C4-2B (cell line): ENCODE measurements at regions not wholly inside any gene's neighbourhood (a gene's known extent, or its start where the extent isn't known, plus 50 kb on each side); places are given as distances from the start of the nearest gene placed in this dataset.

Experiments
- H3K27ac ChIP-seq: fragments of 450-650 bp; 2 replicates; pipeline ENCODE4 v1.5.1; 2017
- ZFX ChIP-seq: fragments of 450-650 bp; IDR thresholded peaks from 2 replicates; pipeline ENCODE4 v1.6.1; 2017
- TF ChIP-seq, protein P1 (sequence below): fragments of 450-650 bp; conservative IDR thresholded peaks from 2 replicates; pipeline ENCODE4 v1.5.1; 2017; ENCODE audit warnings: mild to moderate bottlenecking

DNA sequence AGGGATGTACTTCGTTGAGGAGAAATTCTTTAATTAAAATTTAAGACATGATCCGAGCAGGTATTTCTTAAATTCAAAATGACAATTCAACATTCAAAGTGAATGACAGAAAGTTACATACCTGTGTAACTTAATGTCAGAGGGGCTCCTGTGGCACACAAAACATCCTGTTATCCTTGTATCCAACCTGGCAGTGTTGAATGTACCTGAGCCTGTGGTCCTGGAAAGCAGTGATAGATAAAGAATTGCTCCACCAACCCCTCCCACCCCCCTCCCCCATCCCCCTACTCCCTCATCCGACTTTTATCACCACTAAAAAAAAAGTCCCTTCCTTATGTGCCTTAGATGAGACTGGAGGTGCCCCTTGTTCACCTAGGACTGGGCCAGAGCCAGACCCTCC is 119.4 kb upstream of the ADCY1 start:
- TF ChIP-seq ZFX = no peak
- H3K27ac ChIP-seq = no peak overlapping the region

DNA sequence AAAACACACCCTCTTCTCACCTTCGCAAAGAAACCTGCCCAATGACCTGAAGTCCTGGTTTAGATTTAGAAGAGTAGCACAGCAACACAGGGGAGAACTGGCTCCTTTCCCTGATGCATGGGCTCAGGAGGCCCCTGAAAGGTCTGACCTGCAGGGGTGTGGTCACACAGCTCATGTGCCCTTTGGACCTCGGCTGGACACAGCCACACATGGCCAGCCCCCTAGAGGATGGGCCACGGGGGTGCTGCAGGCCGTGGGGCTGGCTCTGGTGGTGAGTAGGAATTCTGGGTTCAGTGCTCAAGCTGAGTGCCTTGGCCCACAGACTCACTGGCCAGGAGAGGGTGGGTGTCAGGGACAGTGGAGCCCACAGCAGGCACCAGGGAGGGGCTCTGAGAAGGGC is 118.5 kb upstream of the ADCY1 start:
- TF ChIP-seq ZFX = no peak
- TF ChIP-seq, protein P1, sequence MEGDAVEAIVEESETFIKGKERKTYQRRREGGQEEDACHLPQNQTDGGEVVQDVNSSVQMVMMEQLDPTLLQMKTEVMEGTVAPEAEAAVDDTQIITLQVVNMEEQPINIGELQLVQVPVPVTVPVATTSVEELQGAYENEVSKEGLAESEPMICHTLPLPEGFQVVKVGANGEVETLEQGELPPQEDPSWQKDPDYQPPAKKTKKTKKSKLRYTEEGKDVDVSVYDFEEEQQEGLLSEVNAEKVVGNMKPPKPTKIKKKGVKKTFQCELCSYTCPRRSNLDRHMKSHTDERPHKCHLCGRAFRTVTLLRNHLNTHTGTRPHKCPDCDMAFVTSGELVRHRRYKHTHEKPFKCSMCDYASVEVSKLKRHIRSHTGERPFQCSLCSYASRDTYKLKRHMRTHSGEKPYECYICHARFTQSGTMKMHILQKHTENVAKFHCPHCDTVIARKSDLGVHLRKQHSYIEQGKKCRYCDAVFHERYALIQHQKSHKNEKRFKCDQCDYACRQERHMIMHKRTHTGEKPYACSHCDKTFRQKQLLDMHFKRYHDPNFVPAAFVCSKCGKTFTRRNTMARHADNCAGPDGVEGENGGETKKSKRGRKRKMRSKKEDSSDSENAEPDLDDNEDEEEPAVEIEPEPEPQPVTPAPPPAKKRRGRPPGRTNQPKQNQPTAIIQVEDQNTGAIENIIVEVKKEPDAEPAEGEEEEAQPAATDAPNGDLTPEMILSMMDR = no peak
- no peak overlapping the region for H3K27ac ChIP-seq

DNA sequence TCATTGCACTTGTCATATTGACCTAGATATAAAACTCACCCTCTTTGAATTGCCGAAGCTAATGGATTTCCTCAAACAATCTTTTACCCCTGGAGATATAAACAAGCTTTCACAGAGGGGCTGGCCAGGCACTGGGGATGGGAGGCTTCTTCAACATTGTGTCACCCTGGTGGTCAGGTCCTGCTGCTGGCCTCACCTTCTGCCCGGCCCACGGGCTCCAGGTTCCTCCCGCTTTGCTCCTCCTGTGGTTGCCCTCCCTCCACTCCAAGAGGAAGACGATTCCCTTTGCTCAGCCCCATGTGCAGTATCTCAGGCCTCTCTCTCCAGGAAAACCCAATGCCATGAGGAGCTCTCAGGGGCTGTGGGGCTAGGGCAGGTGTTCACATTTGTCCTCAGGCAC is 118.1 kb upstream of the ADCY1 start:
- no peak for TF ChIP-seq ZFX
- TF ChIP-seq, protein P1 = no peak
- H3K27ac ChIP-seq = no peak overlapping the region

DNA sequence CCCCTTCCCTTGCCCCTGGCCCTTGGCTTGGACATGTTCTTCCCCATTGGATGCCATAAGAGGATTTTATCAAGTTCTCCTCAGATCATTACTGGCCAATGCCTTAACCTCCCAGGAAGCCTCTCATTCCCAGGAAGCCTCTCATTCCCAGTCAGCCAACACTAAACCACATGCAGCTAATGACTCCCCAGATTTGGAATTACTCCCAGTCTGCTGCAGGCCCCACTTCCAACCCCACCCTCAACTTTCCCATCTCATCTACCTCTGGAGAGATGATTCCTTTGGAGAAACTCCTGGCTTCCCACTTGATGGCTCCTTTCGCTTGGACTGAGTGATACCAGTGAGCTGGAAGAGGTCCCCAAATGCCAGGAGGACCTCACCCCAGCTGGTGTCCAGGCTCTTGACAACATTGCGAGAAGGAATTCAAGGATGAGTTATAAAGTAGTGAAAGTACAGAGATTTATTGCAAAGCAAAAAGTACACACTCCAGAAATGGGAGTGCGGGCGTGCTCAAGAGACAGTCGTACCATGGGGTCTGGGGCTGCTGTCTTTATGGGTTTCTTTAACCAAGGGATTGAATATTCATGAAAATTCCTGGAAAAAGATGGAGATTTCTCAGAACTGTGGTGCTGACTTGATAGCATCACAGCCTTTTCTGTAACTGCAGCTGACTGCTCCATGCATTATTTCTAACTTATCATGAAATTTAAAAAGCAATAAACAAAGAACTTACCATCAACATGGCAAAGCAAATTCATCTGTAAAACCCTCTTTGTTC is 117.2 kb upstream of the ADCY1 start:
- H3K27ac ChIP-seq = no peak overlapping the region
- TF ChIP-seq, protein P1 = no peak
- TF ChIP-seq ZFX = no peak

DNA sequence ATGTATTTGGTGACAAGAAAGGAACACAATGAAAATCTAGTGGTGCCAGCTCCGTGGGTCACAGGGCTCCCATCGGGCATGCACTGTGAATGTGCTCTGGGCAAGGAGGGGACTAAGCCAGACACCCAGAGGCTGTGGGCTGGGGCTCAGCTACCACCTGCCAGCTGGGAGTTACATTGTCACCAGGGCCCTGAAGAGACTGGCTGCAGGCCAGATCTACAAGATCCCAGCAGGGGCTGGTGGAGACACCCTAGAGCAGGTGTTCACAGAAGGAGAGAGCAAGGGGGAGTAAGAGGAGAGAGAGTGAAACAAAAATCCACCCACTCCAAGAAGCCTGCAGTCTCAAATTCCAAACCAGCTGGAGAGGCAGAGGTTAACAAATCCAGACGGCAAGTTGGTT is 116.6 kb upstream of the ADCY1 start:
- TF ChIP-seq, protein P1 = no peak
- TF ChIP-seq ZFX = no peak
- no peak overlapping the region for H3K27ac ChIP-seq

DNA sequence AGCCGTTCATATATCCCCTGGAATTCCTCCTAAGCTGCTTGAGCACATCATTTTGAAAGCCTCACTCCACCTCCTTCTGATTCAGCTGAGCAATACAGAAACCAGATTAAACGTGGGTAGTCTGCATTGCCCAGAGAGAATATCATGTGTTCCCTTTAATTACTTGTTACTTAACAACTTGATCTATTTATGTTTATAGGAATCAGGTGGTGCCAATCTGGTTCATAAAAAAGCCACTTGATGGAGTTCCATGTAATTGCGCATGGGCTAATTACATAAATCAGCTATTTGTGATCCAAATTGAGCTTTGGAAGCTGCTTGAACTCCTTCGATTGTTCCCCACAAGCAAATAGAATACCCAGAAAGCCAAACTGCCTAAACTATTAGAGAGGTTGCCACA is 114.7 kb upstream of the ADCY1 start:
- TF ChIP-seq, protein P1 = no peak
- no peak for TF ChIP-seq ZFX
- H3K27ac ChIP-seq = no peak overlapping the region

DNA sequence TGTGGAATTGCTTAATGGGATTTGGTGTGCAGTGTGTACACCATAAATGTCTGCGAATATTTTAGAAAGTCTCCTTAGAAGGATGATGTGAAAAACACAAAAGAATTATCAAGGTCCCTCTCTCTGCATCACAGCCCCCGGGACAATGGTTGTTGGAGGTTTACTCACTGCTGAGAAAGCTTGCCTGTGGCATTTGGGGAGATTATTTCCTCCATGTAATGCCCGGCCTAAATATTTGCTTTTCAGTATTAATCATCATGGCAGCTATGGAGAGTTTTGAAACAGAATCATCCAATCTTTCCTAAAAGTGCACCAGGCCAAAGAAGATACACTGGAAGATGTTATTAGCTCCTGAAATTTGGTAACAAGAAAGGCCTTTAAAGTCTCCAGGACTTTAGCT is 113.8 kb upstream of the ADCY1 start:
- H3K27ac ChIP-seq = no peak overlapping the region
- no peak for TF ChIP-seq ZFX
- TF ChIP-seq, protein P1 = no peak

DNA sequence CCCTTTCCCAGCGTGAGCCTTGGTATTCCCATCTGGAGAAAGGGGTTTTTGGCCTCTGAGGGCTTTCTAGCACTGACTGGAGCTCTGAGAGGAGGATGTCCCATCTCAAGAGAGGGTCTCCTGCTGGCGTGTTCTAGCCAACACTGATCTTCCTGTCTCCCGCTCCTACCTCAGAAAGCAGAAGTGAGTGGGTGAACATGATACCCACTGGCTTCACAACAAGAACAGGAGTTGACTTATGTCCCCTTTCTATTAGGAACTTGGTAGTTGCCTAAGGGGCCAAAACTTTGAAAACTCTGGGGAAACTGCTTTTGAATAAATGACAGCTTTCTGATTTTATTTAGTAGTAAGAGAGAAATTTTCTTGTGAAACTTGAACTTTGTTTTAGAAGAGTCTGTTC is 113.1 kb upstream of the ADCY1 start:
- no peak overlapping the region for H3K27ac ChIP-seq
- TF ChIP-seq ZFX = no peak
- TF ChIP-seq, protein P1 = no peak
